Testis (tissue), 2 donors: ENCODE measurements at regions not wholly inside any gene's neighbourhood (a gene's known extent, or its start where the extent isn't known, plus 50 kb on each side); places are given as distances from the start of the nearest gene placed in this dataset.

Experiments used
- DNase-seq: peaks from one replicate; pipeline ENCODE4 v3.0.0-alpha.2; 2019
- H3K27ac ChIP-seq, 2 donors: fragments of 200-600 bp; sonication (generic); one replicate each; pipeline ENCODE4 v1.5.1; 2019
- H3K27me3 ChIP-seq: fragments of 200-600 bp; sonication (generic); one replicate; pipeline ENCODE4 v1.5.1; 2019
- H3K36me3 ChIP-seq: fragments of 200-600 bp; sonication (generic); one replicate; pipeline ENCODE4 v1.5.1; 2017; ENCODE audit warnings: low read depth; ENCODE audit errors: missing control alignments
- H3K4me1 ChIP-seq: fragments of 200-600 bp; sonication (generic); one replicate; pipeline ENCODE4 v1.5.1; 2019
- H3K4me3 ChIP-seq, 2 donors: fragments of 200-600 bp; sonication (generic); one replicate each; pipeline ENCODE4 v1.5.1; 2017 to 2019
- H3K9me3 ChIP-seq: fragments of 200-600 bp; sonication (generic); one replicate; pipeline ENCODE4 v1.5.1; 2017
- POLR2A ChIP-seq: fragments of 450-650 bp; IDR thresholded peaks from one replicate; pipeline ENCODE4 v1.6.1; 2017; ENCODE audit warnings: antibody characterized with exemption, mild to moderate bottlenecking, moderate library complexity
- WGBS, 2 donors: methylation state at CpG; one replicate each; pipeline ENCODE4 v1.1.5; 2018; 5-methylcytosine and 5-hydroxymethylcytosine counted together
- intact Hi-C: fragments of 100-400 bp; cut with DNase I; formaldehyde crosslinking; loops from one replicate; pipeline ENCODE4 v1.15.1; 2023; ENCODE audit warnings: low total_unique reads
- TF ChIP-seq, protein P1 (sequence below), 3 experiments: fragments of 450-650 bp in 2 of 3; fragments of 200-600 bp in 1 of 3; sonication (generic) in 1 of 3; IDR thresholded peaks; one replicate each; pipeline ENCODE4 v1.5.1; 2016 to 2019; ENCODE audit warnings: antibody characterized with exemption in 3 of 3, mild to moderate bottlenecking in 2 of 3, moderate library complexity in 1 of 3

- intact Hi-C loops, result no loop called here
- 37 to 49% methylated on average over 4 of the region's 4 CpGs for WGBS, 2 donors
- no peaks in the 10 kb centered on the region for H3K27me3 ChIP-seq
- no peak overlapping the region for H3K27ac ChIP-seq
- DNase-seq, result no peak
- H3K36me3 ChIP-seq, result no peaks in the 10 kb centered on the region
- no peaks in the 10 kb centered on the region for H3K4me1 ChIP-seq
- H3K9me3 ChIP-seq, result no peaks in the 10 kb centered on the region
- no peak for TF ChIP-seq POLR2A
- TF ChIP-seq, protein P1, sequence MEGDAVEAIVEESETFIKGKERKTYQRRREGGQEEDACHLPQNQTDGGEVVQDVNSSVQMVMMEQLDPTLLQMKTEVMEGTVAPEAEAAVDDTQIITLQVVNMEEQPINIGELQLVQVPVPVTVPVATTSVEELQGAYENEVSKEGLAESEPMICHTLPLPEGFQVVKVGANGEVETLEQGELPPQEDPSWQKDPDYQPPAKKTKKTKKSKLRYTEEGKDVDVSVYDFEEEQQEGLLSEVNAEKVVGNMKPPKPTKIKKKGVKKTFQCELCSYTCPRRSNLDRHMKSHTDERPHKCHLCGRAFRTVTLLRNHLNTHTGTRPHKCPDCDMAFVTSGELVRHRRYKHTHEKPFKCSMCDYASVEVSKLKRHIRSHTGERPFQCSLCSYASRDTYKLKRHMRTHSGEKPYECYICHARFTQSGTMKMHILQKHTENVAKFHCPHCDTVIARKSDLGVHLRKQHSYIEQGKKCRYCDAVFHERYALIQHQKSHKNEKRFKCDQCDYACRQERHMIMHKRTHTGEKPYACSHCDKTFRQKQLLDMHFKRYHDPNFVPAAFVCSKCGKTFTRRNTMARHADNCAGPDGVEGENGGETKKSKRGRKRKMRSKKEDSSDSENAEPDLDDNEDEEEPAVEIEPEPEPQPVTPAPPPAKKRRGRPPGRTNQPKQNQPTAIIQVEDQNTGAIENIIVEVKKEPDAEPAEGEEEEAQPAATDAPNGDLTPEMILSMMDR (IDR thresholded peaks at IDR 0.05), result no peak
- H3K4me3 ChIP-seq, result no peak overlapping the region
Observed at GRCh38 chr1:30060738-30061137, 662.6 kb downstream of the MATN1 start.

- Histone ChIP-seq H3K36me3 (no peaks in the 10 kb centered on the region), H3K27ac (no peak overlapping the region), H3K9me3 (no peaks in the 10 kb centered on the region), H3K27me3 (no peaks in the 10 kb centered on the region), H3K4me3 (no peak overlapping the region), H3K4me1 (no peaks in the 10 kb centered on the region)
- TF ChIP-seq, protein P1 (IDR thresholded peaks at IDR 0.05), result no peak
- TF ChIP-seq POLR2A, result no peak
- intact Hi-C loops, result no loop called here
- WGBS, 2 donors, result 62 to 73% methylated on average over 4 of the region's 4 CpGs
- no peak for DNase-seq
Observed at GRCh38 chr1:30058970-30059369, 664.4 kb downstream of the MATN1 start.

GRCh38 chr1:30054126-30054525 lies 669.3 kb downstream of the MATN1 start:
- DNase-seq, result no peak
- WGBS, 2 donors, result 53 to 67% methylated on average over 1 of the region's 1 CpG

GRCh38 chr1:30052178-30052577 lies 671.2 kb downstream of the MATN1 start:
- H3K27me3 ChIP-seq, result no peaks in the 10 kb centered on the region
- WGBS, 2 donors, result 72 to 75% methylated on average over 4 of the region's 4 CpGs
- intact Hi-C loops, result no loop called here

More at GRCh38 chr1:30054126-30054525, 669.3 kb downstream of the MATN1 start:
- no peaks in the 10 kb centered on the region for H3K36me3 ChIP-seq
- intact Hi-C loops, result no loop called here
- H3K27ac ChIP-seq, result no peak overlapping the region
- TF ChIP-seq, protein P1 (IDR thresholded peaks at IDR 0.05), result no peak
- no peak for TF ChIP-seq POLR2A
- H3K27me3 ChIP-seq, result no peaks in the 10 kb centered on the region
- H3K9me3 ChIP-seq, result no peaks in the 10 kb centered on the region
- H3K4me3 ChIP-seq, result no peak overlapping the region
- no peaks in the 10 kb centered on the region for H3K4me1 ChIP-seq

DNA sequence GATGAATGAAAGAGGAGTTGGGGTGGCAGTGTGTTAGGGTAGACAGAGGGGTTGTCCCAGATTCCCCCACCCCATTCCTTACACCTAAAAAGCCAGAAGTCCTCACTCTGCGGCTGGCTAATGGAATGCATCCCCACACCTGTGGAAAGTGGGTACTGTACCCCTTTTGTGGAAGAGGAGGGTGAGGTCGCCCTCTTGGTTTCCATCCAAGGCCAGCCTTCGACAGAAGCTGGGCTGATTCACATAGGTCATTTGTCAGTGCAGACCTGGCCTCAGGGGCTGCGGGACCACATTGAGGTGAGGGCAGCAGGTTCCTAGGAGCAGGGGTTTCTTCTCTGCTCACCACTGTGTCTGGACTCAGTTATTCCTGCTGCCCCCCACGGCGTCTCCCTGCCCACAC lies 671.6 kb downstream of the MATN1 start:
- Histone ChIP-seq H3K27me3 (no peaks in the 10 kb centered on the region), H3K27ac (no peak overlapping the region), H3K4me1 (no peaks in the 10 kb centered on the region), H3K36me3 (no peaks in the 10 kb centered on the region), H3K4me3 (no peak overlapping the region), H3K9me3 (no peaks in the 10 kb centered on the region)
- WGBS, 2 donors, result 81 to 89% methylated on average over 5 to 6 of the region's 6 CpGs
- intact Hi-C loops, result no loop called here
- TF ChIP-seq, protein P1 (IDR thresholded peaks at IDR 0.05), result no peak
- TF ChIP-seq POLR2A, result no peak
- DNase-seq, result no peak

More at GRCh38 chr1:30052178-30052577, 671.2 kb downstream of the MATN1 start:
- TF ChIP-seq, protein P1 (IDR thresholded peaks at IDR 0.05), result no peak
- TF ChIP-seq POLR2A, result no peak
- no peak for DNase-seq
- Histone ChIP-seq H3K9me3 (no peaks in the 10 kb centered on the region), H3K36me3 (no peaks in the 10 kb centered on the region), H3K4me3 (no peak overlapping the region), H3K4me1 (no peaks in the 10 kb centered on the region), H3K27ac (no peak overlapping the region)
